KMS-11 (cell line): ENCODE measurements at regions not wholly inside any gene's neighbourhood (a gene's known extent, or its start where the extent isn't known, plus 50 kb on each side); places are given as distances from the start of the nearest gene placed in this dataset.

Experiments
- H2AFZ ChIP-seq: fragments of 200-600 bp; sonication (generic); 2 replicates; pipeline ENCODE4 v1.6.1; 2016; ENCODE audit warnings: antibody characterized with exemption, mixed run types, low read depth
- H3K27ac ChIP-seq: fragments of 200-600 bp; sonication (generic); 2 replicates; pipeline ENCODE4 v1.6.1; 2016; ENCODE audit warnings: mild to moderate bottlenecking, mixed run types
- H3K27me3 ChIP-seq: fragments of 200-600 bp; sonication (generic); 2 replicates; pipeline ENCODE4 v1.6.1; 2017; ENCODE audit warnings: mild to moderate bottlenecking, low read depth, mixed run types, moderate library complexity; ENCODE audit not compliant: insufficient read depth
- H3K36me3 ChIP-seq: fragments of 200-600 bp; sonication (generic); 2 replicates; pipeline ENCODE4 v1.6.1; 2017; ENCODE audit warnings: mild to moderate bottlenecking, mixed run types; ENCODE audit not compliant: insufficient read depth
- H3K4me1 ChIP-seq: fragments of 200-600 bp; sonication (generic); 2 replicates; pipeline ENCODE4 v1.6.1; 2016; ENCODE audit warnings: mild to moderate bottlenecking, low read depth, mixed run types; ENCODE audit not compliant: poor library complexity, severe bottlenecking
- H3K4me2 ChIP-seq: fragments of 200-600 bp; sonication (generic); 2 replicates; pipeline ENCODE4 v1.7.0; 2016; ENCODE audit warnings: mild to moderate bottlenecking, mixed run types
- H3K4me3 ChIP-seq: fragments of 200-600 bp; sonication (generic); IDR thresholded peaks from 2 replicates; pipeline ENCODE4 v1.6.1; 2017; ENCODE audit warnings: low read depth, low read length, mixed read lengths; ENCODE audit not compliant: insufficient read depth
- H3K79me2 ChIP-seq: fragments of 200-600 bp; sonication (generic); 2 replicates; pipeline ENCODE4 v1.6.1; 2016; ENCODE audit warnings: low read depth, mixed run types; ENCODE audit not compliant: insufficient read depth
- H3K9ac ChIP-seq: fragments of 200-600 bp; sonication (generic); 2 replicates; pipeline ENCODE4 v1.6.1; 2016; ENCODE audit warnings: mild to moderate bottlenecking, mixed run types
- H4K20me1 ChIP-seq: fragments of 200-600 bp; sonication (generic); 2 replicates; pipeline ENCODE4 v1.6.1; 2016; ENCODE audit warnings: mild to moderate bottlenecking, mixed run types; ENCODE audit not compliant: insufficient read depth
- CTCF ChIP-seq: fragments of 200-600 bp; sonication (generic); conservative IDR thresholded peaks from 2 replicates; pipeline ENCODE4 v1.6.1; 2017; ENCODE audit warnings: low read depth, mild to moderate bottlenecking, antibody characterized with exemption, low read length, moderate library complexity, mixed read lengths

DNA sequence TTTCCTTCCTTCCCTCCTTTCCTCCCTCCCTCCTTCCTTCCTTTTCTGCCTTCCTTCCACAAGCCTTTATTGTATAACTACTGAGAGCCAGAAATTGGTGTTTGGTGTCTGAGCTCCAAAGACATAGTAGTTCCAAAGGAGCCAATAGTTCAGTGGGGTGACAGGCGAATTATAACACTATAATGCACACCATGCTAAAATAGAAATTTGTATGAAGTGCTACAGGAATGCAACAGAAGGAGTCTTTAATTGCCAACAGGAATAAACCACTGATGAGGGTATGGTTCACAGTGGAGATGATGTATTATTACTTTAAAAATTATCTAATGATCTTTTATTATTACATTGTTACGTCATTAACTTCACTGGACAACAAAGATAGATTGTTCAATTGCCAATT is 158.8 kb upstream of the SP8 start:
- no peak for TF ChIP-seq CTCF
- Histone ChIP-seq H3K4me2 (no peak overlapping the region), H3K4me1 (no peaks in the 10 kb centered on the region), H3K27me3 (no peaks in the 10 kb centered on the region), H3K27ac (no peak overlapping the region), H4K20me1 (no peaks in the 10 kb centered on the region), H3K79me2 (no peaks in the 10 kb centered on the region), H2AFZ (no peak overlapping the region), H3K4me3 (no peak overlapping the region), H3K9ac (no peak overlapping the region), H3K36me3 (no peaks in the 10 kb centered on the region)

GRCh38 chr7:20952916-20953315 is 166.2 kb upstream of the SP8 start:
- no peak overlapping the region for H3K4me3 ChIP-seq
- no peaks in the 10 kb centered on the region for H3K36me3 ChIP-seq
- H3K4me2 ChIP-seq, result no peak overlapping the region
- no peak overlapping the region for H3K9ac ChIP-seq
- H4K20me1 ChIP-seq, result no peaks in the 10 kb centered on the region
- H3K79me2 ChIP-seq, result no peaks in the 10 kb centered on the region
- TF ChIP-seq CTCF, result no peak
- H3K4me1 ChIP-seq, result no peaks in the 10 kb centered on the region
- no peak overlapping the region for H2AFZ ChIP-seq
- H3K27ac ChIP-seq, result no peak overlapping the region
- H3K27me3 ChIP-seq, result no peaks in the 10 kb centered on the region

DNA sequence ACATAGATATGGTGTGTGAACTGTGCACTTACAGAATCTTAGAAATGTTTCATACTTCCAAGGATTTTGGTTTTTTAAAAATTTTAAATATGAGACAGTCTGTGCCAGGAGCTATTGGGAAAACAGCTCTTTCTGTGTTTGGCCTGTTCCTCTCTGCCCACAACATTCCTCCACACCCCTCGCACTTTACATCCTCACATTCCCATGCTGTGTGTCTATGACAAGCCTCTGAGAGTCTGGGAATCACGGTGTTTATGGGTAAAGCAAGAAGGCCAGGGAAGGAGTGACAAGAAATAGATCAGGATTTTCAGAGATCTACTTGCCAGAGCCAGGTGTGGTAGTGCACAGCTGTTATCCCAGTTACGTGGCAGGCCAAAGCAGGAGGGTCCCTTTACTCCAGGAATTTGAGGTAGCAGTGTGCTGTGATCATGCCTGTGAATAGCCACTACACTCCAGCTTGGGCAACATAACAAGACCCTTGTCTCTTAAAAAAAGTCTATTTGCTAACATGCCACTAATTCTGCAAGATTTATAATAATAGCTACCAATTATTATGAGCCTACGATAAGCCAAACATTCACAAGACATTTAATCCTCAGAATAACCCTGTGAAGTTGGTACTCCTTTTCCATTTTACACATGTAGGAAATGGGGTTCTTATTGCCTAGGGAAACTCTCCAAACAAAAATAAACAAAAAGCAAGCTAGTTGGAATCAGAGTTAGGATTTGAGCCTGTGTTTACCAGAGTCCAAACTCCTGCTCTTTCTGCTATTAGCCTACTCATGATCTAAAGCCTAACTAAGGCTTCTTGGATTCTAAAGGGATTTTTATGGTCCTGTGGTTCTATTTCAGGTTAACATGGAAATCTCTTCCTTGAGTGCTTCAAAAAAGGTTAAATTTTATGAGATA is 168.3 kb upstream of the SP8 start:
- Histone ChIP-seq H3K9ac (no peak overlapping the region), H3K79me2 (no peaks in the 10 kb centered on the region), H3K36me3 (no peaks in the 10 kb centered on the region), H3K4me1 (no peaks in the 10 kb centered on the region), H3K27me3 (no peaks in the 10 kb centered on the region), H2AFZ (no peak overlapping the region), H3K4me2 (no peak overlapping the region), H4K20me1 (no peaks in the 10 kb centered on the region), H3K4me3 (no peak overlapping the region), H3K27ac (no peak overlapping the region)
- TF ChIP-seq CTCF, result no peak

DNA sequence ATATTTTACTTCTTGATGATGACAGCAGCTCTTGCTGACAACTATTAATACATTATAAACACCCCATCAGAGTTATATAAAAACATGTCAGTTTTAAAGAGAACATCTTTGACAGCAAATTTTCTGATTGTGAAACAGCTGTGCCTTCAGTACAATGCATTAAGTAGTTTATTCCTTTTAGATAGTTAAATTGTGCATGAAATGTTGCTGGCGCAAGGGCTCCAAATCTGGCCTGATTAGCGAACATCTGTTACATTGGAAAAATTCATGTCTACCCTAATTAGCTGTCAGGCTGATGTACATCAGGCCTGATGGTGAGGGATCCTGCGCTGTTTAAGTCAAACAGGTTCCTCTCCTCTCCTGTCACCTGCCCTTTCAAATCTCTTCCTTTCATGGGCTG is 171.9 kb upstream of the SP8 start:
- Histone ChIP-seq H4K20me1 (no peaks in the 10 kb centered on the region), H3K27ac (no peak overlapping the region), H3K4me1 (peaks cover 2% of the 10 kb centered on the region), H3K4me3 (no peak overlapping the region), H3K36me3 (no peaks in the 10 kb centered on the region), H3K79me2 (no peaks in the 10 kb centered on the region), H3K27me3 (no peaks in the 10 kb centered on the region), H3K4me2 (no peak overlapping the region), H2AFZ (no peak overlapping the region), H3K9ac (no peak overlapping the region)
- no peak for TF ChIP-seq CTCF
